ENCODE measurements at regions not wholly inside any gene's neighbourhood (a gene's known extent, or its start where the extent isn't known, plus 50 kb on each side); places are given as distances from the start of the nearest gene placed in this dataset.

- Mint-ChIP-seq H3K27ac (no peak overlapping the region), H3K4me3 (no peak overlapping the region), H3K36me3 (no peaks in the 10 kb centered on the region), H3K4me1 (no peaks in the 10 kb centered on the region), H3K9me3 (no peaks in the 10 kb centered on the region), H3K27me3 (no peaks in the 10 kb centered on the region)
- ATAC-seq (replicated peaks), result no peak
- DNase-seq, result no peak
Observed at GRCh38 chr7:79702116-79702515, 248.6 kb upstream of the MAGI2 start.

- no peaks in the 10 kb centered on the region for H3K27me3 Mint-ChIP-seq
- no peak overlapping the region for H3K27ac Mint-ChIP-seq
- peak in 1 of 2 donors; percentile 25 for ATAC-seq (replicated peaks)
- H3K4me1 Mint-ChIP-seq, result no peaks in the 10 kb centered on the region
- H3K9me3 Mint-ChIP-seq, result peaks cover 0 to 1% of the 10 kb centered on the region in 2 donors
- DNase-seq, result no peak
- H3K4me3 Mint-ChIP-seq, result no peak overlapping the region
- H3K36me3 Mint-ChIP-seq, result no peaks in the 10 kb centered on the region
Observed at GRCh38 chr7:79692015-79692414, 238.5 kb upstream of the MAGI2 start.

GRCh38 chr7:79691074-79691473 lies 237.6 kb upstream of the MAGI2 start:
- peaks cover 0 to 3% of the 10 kb centered on the region in 2 donors for H3K9me3 Mint-ChIP-seq
- H3K36me3 Mint-ChIP-seq, result no peaks in the 10 kb centered on the region
- ATAC-seq (replicated peaks) (no peak), DNase-seq (no peak)
- no peak overlapping the region for H3K4me3 Mint-ChIP-seq
- no peaks in the 10 kb centered on the region for H3K4me1 Mint-ChIP-seq
- no peak overlapping the region for H3K27ac Mint-ChIP-seq
- no peaks in the 10 kb centered on the region for H3K27me3 Mint-ChIP-seq

DNA sequence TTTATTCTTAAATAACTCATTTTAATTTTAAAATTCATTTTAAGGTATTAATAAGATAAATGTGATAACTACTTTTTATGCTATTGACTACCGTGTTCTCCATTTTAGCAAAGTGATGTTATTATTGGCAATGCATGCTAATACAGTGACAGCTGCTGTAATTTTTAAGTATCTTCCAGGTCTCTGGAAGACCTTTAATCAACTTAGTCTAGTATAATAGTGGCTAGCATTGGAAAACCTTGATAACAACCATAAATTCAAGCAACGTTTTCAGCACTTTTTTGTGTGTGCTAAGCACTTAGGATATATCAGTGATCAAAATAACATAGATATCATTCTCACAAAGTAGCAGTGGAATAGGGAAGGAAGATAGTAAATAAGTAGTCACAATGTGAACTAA lies 230.9 kb upstream of the MAGI2 start:
- Mint-ChIP-seq H3K27ac (no peak overlapping the region), H3K9me3 (peaks cover 1 to 4% of the 10 kb centered on the region in 2 donors), H3K4me3 (no peak overlapping the region), H3K4me1 (no peaks in the 10 kb centered on the region), H3K36me3 (no peaks in the 10 kb centered on the region), H3K27me3 (no peaks in the 10 kb centered on the region)
- DNase-seq (no peak), ATAC-seq (replicated peaks) (no peak)

GRCh38 chr7:79683916-79684315 lies 230.4 kb upstream of the MAGI2 start:
- peaks cover 1 to 4% of the 10 kb centered on the region in 2 donors for H3K9me3 Mint-ChIP-seq
- H3K4me1 Mint-ChIP-seq, result no peaks in the 10 kb centered on the region
- no peak overlapping the region for H3K4me3 Mint-ChIP-seq
- no peak overlapping the region for H3K27ac Mint-ChIP-seq
- no peaks in the 10 kb centered on the region for H3K36me3 Mint-ChIP-seq
- H3K27me3 Mint-ChIP-seq, result no peaks in the 10 kb centered on the region
- ATAC-seq (replicated peaks) (no peak), DNase-seq (no peak)

DNA sequence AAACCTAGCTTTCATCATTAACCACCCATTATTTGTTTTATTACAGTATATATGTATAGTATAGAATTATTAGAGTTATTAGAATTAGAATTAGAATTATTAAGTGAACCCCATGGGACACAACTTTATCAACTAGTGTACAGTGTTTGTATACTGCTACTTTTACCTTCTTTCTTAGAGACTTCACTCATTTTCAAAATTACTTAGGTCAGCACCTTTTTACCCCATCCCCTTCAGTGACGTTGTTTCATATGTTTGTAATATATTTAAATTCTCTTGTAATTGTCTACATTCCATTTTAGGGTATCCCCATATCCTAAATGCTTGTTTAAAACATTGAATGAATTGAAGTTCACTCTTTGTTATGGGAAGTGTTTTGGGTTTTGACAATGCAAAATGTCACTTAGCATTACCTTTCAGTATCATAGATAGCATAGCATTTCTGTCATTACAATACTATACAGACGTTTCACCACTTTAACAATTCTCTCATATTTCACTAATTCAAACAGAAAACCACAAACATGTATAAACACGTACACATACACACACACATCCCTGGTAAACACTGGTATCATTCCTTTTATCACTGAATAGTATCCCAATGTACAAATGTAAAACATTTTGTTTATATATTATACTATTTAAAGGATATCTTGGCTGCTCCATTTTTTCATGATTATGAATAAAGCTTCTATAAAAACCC lies 229.9 kb upstream of the MAGI2 start:
- ATAC-seq (replicated peaks) (no peak), DNase-seq (no peak)
- no peak overlapping the region for H3K4me3 Mint-ChIP-seq
- H3K27me3 Mint-ChIP-seq, result no peaks in the 10 kb centered on the region
- no peaks in the 10 kb centered on the region for H3K4me1 Mint-ChIP-seq
- H3K27ac Mint-ChIP-seq, result no peak overlapping the region
- peaks cover 1 to 4% of the 10 kb centered on the region in 2 donors for H3K9me3 Mint-ChIP-seq
- H3K36me3 Mint-ChIP-seq, result no peaks in the 10 kb centered on the region

DNA sequence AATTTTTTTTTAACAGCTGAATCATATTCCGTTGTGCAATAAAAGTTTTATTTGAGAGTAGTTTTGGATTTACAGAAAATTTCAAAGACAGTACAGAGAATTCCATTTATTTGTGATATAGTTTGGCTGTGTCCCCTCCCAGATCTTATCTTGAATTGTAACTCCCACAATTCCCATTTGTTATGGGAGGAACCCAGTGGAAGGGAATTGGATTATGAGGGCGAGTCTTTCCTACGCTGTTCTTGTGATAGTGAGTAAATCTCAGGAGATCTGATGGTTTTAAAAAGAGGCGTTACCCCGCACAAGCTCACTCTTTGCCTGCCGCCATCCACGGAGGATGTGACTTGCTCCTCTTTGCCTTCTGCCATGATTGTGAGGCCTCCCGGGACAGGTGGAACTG lies 228.0 kb upstream of the MAGI2 start:
- no peak overlapping the region for H3K4me3 Mint-ChIP-seq
- DNase-seq (no peak), ATAC-seq (replicated peaks) (no peak)
- no peaks in the 10 kb centered on the region for H3K36me3 Mint-ChIP-seq
- no peaks in the 10 kb centered on the region for H3K4me1 Mint-ChIP-seq
- H3K9me3 Mint-ChIP-seq, result peaks cover 0 to 4% of the 10 kb centered on the region in 2 donors
- H3K27ac Mint-ChIP-seq, result no peak overlapping the region
- no peaks in the 10 kb centered on the region for H3K27me3 Mint-ChIP-seq

- ATAC-seq (replicated peaks) (no peak), DNase-seq (no peak)
- Mint-ChIP-seq H3K27ac (no peak overlapping the region), H3K9me3 (peaks cover 2 to 14% of the 10 kb centered on the region in 2 donors), H3K36me3 (no peaks in the 10 kb centered on the region), H3K4me1 (no peaks in the 10 kb centered on the region), H3K4me3 (no peak overlapping the region), H3K27me3 (no peaks in the 10 kb centered on the region)
Observed at GRCh38 chr7:79673969-79674368, 220.5 kb upstream of the MAGI2 start.

- Mint-ChIP-seq H3K4me3 (no peak overlapping the region), H3K9me3 (peaks cover 2 to 14% of the 10 kb centered on the region in 2 donors), H3K36me3 (no peaks in the 10 kb centered on the region), H3K27me3 (no peaks in the 10 kb centered on the region), H3K4me1 (no peaks in the 10 kb centered on the region), H3K27ac (no peak overlapping the region)
- ATAC-seq (replicated peaks), result no peak
- DNase-seq, result no peak
Observed at GRCh38 chr7:79673421-79673820, 220.0 kb upstream of the MAGI2 start.

DNA sequence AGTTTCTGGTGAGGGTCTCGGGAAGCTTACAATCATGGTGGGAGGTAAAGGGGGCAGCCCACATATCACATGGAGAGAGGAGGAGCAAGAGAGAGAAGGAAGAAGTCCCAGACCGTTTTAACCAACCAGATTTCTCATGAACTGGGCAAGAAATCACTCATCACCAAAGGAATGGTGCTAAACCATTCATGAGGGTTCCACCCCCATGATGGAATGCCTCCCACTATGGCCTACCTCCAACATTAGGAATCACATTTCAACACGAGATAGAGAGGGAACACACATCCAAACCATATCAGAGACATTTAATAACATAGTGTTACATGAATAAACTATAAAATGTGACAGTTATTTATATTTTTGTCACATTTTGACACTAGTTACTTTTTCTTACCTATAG lies 214.8 kb upstream of the MAGI2 start:
- Mint-ChIP-seq H3K4me3 (no peak overlapping the region), H3K36me3 (no peaks in the 10 kb centered on the region), H3K4me1 (no peaks in the 10 kb centered on the region), H3K9me3 (peaks cover 2 to 14% of the 10 kb centered on the region in 2 donors), H3K27ac (no peak overlapping the region), H3K27me3 (no peaks in the 10 kb centered on the region)
- DNase-seq (no peak), ATAC-seq (replicated peaks) (no peak)

GRCh38 chr7:79666472-79666871 lies 213.0 kb upstream of the MAGI2 start:
- DNase-seq (no peak), ATAC-seq (replicated peaks) (no peak)
- H3K4me1 Mint-ChIP-seq, result no peaks in the 10 kb centered on the region
- no peak overlapping the region for H3K4me3 Mint-ChIP-seq
- H3K9me3 Mint-ChIP-seq, result peaks cover 2 to 9% of the 10 kb centered on the region in 2 donors
- no peaks in the 10 kb centered on the region for H3K36me3 Mint-ChIP-seq
- no peak overlapping the region for H3K27ac Mint-ChIP-seq
- no peaks in the 10 kb centered on the region for H3K27me3 Mint-ChIP-seq

- H3K9me3 Mint-ChIP-seq, result peaks cover 4 to 6% of the 10 kb centered on the region in 2 donors
Observed at GRCh38 chr7:79664884-79665676, 211.6 kb upstream of the MAGI2 start.

GRCh38 chr7:79658304-79658703 lies 204.8 kb upstream of the MAGI2 start:
- no peak overlapping the region for H3K27ac Mint-ChIP-seq
- no peak overlapping the region for H3K4me3 Mint-ChIP-seq
- no peaks in the 10 kb centered on the region for H3K4me1 Mint-ChIP-seq
- ATAC-seq (replicated peaks) (no peak), DNase-seq (no peak)
- H3K27me3 Mint-ChIP-seq, result no peaks in the 10 kb centered on the region
- no peaks in the 10 kb centered on the region for H3K36me3 Mint-ChIP-seq
- H3K9me3 Mint-ChIP-seq, result peaks cover 0 to 1% of the 10 kb centered on the region in 2 donors

More at GRCh38 chr7:79664884-79665676, 211.6 kb upstream of the MAGI2 start:
- H3K36me3 Mint-ChIP-seq, result no peaks in the 10 kb centered on the region
- no peak overlapping the region for H3K27ac Mint-ChIP-seq
- DNase-seq (no peak), ATAC-seq (replicated peaks) (no peak)
- H3K4me3 Mint-ChIP-seq, result no peak overlapping the region
- no peaks in the 10 kb centered on the region for H3K4me1 Mint-ChIP-seq
- no peaks in the 10 kb centered on the region for H3K27me3 Mint-ChIP-seq

GRCh38 chr7:79653136-79653631 lies 199.7 kb upstream of the MAGI2 start:
- no peak for ATAC-seq (replicated peaks)
- Mint-ChIP-seq H3K4me1 (no peaks in the 10 kb centered on the region), H3K27me3 (no peaks in the 10 kb centered on the region), H3K9me3 (no peaks in the 10 kb centered on the region), H3K36me3 (no peaks in the 10 kb centered on the region), H3K27ac (no peak overlapping the region), H3K4me3 (no peak overlapping the region)
- no peak for DNase-seq

DNA sequence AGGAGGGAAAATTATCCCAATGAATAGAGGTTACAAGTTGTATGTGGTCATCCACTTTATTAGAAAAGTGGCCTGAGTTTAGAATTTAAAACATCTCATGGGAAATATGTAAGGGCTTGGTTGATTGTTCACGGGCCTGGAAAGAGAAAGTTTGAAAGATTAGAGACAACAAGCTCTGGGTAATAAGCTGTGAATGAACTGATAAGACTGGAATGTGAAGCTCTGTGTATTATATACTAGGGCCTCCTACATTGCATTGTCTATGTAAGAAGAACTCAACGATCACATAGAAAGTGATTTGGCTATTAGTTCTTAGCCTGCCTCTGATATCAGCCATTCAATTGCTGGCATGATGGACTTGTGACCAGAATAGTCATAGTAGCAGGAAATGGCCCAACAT lies 199.2 kb upstream of the MAGI2 start:
- no peak overlapping the region for H3K4me3 Mint-ChIP-seq
- H3K36me3 Mint-ChIP-seq, result no peaks in the 10 kb centered on the region
- DNase-seq, result no peak
- H3K27me3 Mint-ChIP-seq, result no peaks in the 10 kb centered on the region
- no peaks in the 10 kb centered on the region for H3K9me3 Mint-ChIP-seq
- no peak for ATAC-seq (replicated peaks)
- no peaks in the 10 kb centered on the region for H3K4me1 Mint-ChIP-seq
- no peak overlapping the region for H3K27ac Mint-ChIP-seq
